ENCODE measurements at regions not wholly inside any gene's neighbourhood (a gene's known extent, or its start where the extent isn't known, plus 50 kb on each side); places are given as distances from the start of the nearest gene placed in this dataset.

- peaks cover 0 to 97% (median 13%) of the 10 kb centered on the region in 4 donors for H3K27me3 ChIP-seq
Observed at GRCh38 chr22:48490500-48491411, 1336.9 kb downstream of the BRD1 start.

GRCh38 chr22:48489551-48490499 lies 1337.8 kb downstream of the BRD1 start:
- Histone ChIP-seq H3K4me3 (peak overlapping the region in 2 of 4 donors; percentile 37 to 59), H3K36me3 (no peaks in the 10 kb centered on the region), H3K9me3 (no peaks in the 10 kb centered on the region), H3K27ac (no peak overlapping the region), H3K4me1 (peaks cover 0 to 17% (median 3%) of the 10 kb centered on the region in 3 donors), H3K27me3 (peaks cover 0 to 96% (median 13%) of the 10 kb centered on the region in 4 donors)
- no peak for TF ChIP-seq POLR2A (IDR thresholded peaks at IDR 0.05)
- TF ChIP-seq, protein P1, sequence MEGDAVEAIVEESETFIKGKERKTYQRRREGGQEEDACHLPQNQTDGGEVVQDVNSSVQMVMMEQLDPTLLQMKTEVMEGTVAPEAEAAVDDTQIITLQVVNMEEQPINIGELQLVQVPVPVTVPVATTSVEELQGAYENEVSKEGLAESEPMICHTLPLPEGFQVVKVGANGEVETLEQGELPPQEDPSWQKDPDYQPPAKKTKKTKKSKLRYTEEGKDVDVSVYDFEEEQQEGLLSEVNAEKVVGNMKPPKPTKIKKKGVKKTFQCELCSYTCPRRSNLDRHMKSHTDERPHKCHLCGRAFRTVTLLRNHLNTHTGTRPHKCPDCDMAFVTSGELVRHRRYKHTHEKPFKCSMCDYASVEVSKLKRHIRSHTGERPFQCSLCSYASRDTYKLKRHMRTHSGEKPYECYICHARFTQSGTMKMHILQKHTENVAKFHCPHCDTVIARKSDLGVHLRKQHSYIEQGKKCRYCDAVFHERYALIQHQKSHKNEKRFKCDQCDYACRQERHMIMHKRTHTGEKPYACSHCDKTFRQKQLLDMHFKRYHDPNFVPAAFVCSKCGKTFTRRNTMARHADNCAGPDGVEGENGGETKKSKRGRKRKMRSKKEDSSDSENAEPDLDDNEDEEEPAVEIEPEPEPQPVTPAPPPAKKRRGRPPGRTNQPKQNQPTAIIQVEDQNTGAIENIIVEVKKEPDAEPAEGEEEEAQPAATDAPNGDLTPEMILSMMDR (IDR thresholded peaks at IDR 0.05), result no peak
- intact Hi-C loops (cut with DNase I), result no loop called here
- no peak for DNase-seq
- WGBS, 2 donors, result 4 to 27% methylated on average over 5 to 9 of the region's 113 CpGs

More at GRCh38 chr22:48490500-48491411, 1336.9 kb downstream of the BRD1 start:
- H3K4me3 ChIP-seq, result peak overlapping the region in 2 of 4 donors; percentile 37 to 59
- TF ChIP-seq POLR2A (IDR thresholded peaks at IDR 0.05), result no peak
- TF ChIP-seq, protein P1 (IDR thresholded peaks at IDR 0.05), result no peak
- no peaks in the 10 kb centered on the region for H3K36me3 ChIP-seq
- no peak overlapping the region for H3K27ac ChIP-seq
- WGBS, 2 donors, result 0 to 6% methylated on average over 3 to 13 of the region's 51 CpGs
- DNase-seq, result no peak
- intact Hi-C loops (cut with DNase I), result no loop called here
- peaks cover 0 to 17% (median 3%) of the 10 kb centered on the region in 3 donors for H3K4me1 ChIP-seq
- no peaks in the 10 kb centered on the region for H3K9me3 ChIP-seq

DNA sequence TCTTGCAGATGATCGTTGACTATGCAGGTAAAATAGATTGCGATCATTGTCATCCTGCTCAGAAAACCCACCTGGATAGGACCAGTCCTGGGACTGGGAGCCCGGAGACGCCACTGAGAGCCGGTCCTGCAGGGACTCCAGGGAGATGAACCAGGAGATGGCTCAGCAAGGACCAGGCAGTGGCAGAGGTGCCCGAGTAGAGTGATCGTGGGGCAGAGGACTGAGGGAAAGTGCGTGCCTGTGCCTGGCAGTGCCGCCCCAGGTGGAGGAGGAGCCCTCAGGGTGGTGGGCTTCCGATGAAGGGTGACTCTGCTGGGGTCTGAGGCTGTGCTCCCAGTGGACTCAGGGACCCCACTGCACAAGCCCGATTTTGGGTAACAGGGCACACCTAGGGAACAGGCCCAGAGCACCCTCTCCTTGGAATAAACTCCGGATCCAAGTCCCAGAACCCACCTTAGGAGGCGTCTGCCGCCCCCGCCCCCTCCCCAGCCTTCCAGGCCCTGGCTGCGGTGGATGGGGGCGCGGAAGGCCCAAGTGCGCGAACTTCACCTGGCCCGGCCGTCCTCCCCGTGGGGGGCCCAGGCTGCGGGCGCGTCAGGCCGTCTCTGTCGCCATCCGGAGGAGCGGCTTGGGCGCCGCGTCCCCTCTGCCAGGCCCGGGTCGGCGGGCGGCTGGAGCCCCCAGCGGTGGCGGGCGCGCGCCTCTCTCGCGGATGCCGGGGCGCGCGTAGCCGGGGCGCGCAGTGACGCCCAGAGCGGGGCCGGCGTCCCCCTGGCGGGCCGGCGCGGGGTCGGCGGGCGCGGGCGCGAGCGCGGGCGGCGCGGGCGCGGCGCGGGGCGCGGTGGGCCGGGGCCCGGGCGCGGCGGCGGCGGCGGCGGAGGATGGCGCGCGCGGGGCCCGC lies 1338.8 kb downstream of the BRD1 start:
- no peaks in the 10 kb centered on the region for H3K9me3 ChIP-seq
- peaks cover 0 to 87% (median 13%) of the 10 kb centered on the region in 4 donors for H3K27me3 ChIP-seq
- DNase-seq, result no peak
- H3K4me3 ChIP-seq, result no peak overlapping the region
- intact Hi-C loops (cut with DNase I), result no loop called here
- H3K4me1 ChIP-seq, result peaks cover 0 to 17% (median 3%) of the 10 kb centered on the region in 3 donors
- TF ChIP-seq, protein P1 (IDR thresholded peaks at IDR 0.05), result no peak
- no peak for TF ChIP-seq POLR2A (IDR thresholded peaks at IDR 0.05)
- no peaks in the 10 kb centered on the region for H3K36me3 ChIP-seq
- WGBS, 2 donors, result 57 to 63% methylated on average over 5 to 10 of the region's 90 CpGs
- no peak overlapping the region for H3K27ac ChIP-seq

- Histone ChIP-seq H3K27me3 (peaks cover 0 to 81% (median 13%) of the 10 kb centered on the region in 4 donors), H3K9me3 (no peaks in the 10 kb centered on the region)
- WGBS, 2 donors, result 42% methylated on average over 5 of the region's 5 CpGs; no CpG with 5 or more reads in 1 of the 2 donors
Observed at GRCh38 chr22:48488149-48488551, 1339.5 kb downstream of the BRD1 start.

More at GRCh38 chr22:48488149-48488551, 1339.5 kb downstream of the BRD1 start:
- intact Hi-C loops (cut with DNase I), result no loop called here
- TF ChIP-seq, protein P1 (IDR thresholded peaks at IDR 0.05), result no peak
- TF ChIP-seq POLR2A (IDR thresholded peaks at IDR 0.05), result no peak
- Histone ChIP-seq H3K36me3 (no peaks in the 10 kb centered on the region), H3K4me3 (no peak overlapping the region), H3K4me1 (peaks cover 0 to 17% (median 3%) of the 10 kb centered on the region in 3 donors), H3K27ac (no peak overlapping the region)
- DNase-seq, result no peak

All from esophagus squamous epithelium (tissue), 5 donors.